NCI-H345 (cell line): ENCODE measurements at regions not wholly inside any gene's neighbourhood (a gene's known extent, or its start where the extent isn't known, plus 50 kb on each side); places are given as distances from the start of the nearest gene placed in this dataset.
"Not testable (repeated sequence)": the region's sequence is repeated elsewhere in the genome, so short reads cannot be mapped to it uniquely, and the experiment has no call there.

Experiments used
- DNase-seq: peaks from one replicate; lab custom pipeline; 2025; lab: John Stamatoyannopoulos, UW

GRCh38 chr21:20108976-20109540 is 889.2 kb upstream of the NCAM2 start:
- DNase-seq, result no peak

- no peak for DNase-seq
These were observed 887.8 kb upstream of the NCAM2 start for GRCh38 chr21:20110368-20110767.

- no peak for DNase-seq
These were observed 846.5 kb upstream of the NCAM2 start for GRCh38 chr21:20151741-20152140.

- DNase-seq, result no peak
These were observed 835.0 kb upstream of the NCAM2 start for GRCh38 chr21:20163167-20163566.

GRCh38 chr21:20167059-20167458 is 831.1 kb upstream of the NCAM2 start:
- no peak for DNase-seq

- DNase-seq, result no peak
These were observed 828.2 kb upstream of the NCAM2 start for GRCh38 chr21:20169812-20170576.

- DNase-seq, result no peak
These were observed 812.0 kb upstream of the NCAM2 start for GRCh38 chr21:20186186-20186585.

GRCh38 chr21:20187028-20187427 is 811.2 kb upstream of the NCAM2 start:
- DNase-seq, result no peak

- DNase-seq, result not testable (repeated sequence)
These were observed 796.9 kb upstream of the NCAM2 start for GRCh38 chr21:20201323-20201722.

GRCh38 chr21:20207335-20207734 is 790.9 kb upstream of the NCAM2 start:
- no peak for DNase-seq

GRCh38 chr21:20215959-20216358 is 782.2 kb upstream of the NCAM2 start:
- no peak for DNase-seq

GRCh38 chr21:20220586-20220985 is 777.6 kb upstream of the NCAM2 start:
- no peak for DNase-seq

- DNase-seq, result not testable (repeated sequence)
These were observed 776.2 kb upstream of the NCAM2 start for GRCh38 chr21:20221981-20222380.

GRCh38 chr21:20236649-20237048 is 761.6 kb upstream of the NCAM2 start:
- not testable (repeated sequence) for DNase-seq

GRCh38 chr21:20249401-20249800 is 748.8 kb upstream of the NCAM2 start:
- DNase-seq, result no peak

GRCh38 chr21:20250337-20250736 is 747.9 kb upstream of the NCAM2 start:
- no peak for DNase-seq

- DNase-seq, result no peak
These were observed 744.9 kb upstream of the NCAM2 start for GRCh38 chr21:20253261-20253660.

GRCh38 chr21:20254964-20255363 is 743.2 kb upstream of the NCAM2 start:
- no peak for DNase-seq

GRCh38 chr21:20257052-20257740 is 741.0 kb upstream of the NCAM2 start:
- DNase-seq, result no peak

GRCh38 chr21:20258542-20258941 is 739.7 kb upstream of the NCAM2 start:
- no peak for DNase-seq

- DNase-seq, result no peak
These were observed 739.0 kb upstream of the NCAM2 start for GRCh38 chr21:20259031-20259867.

GRCh38 chr21:20260124-20260523 is 738.1 kb upstream of the NCAM2 start:
- no peak for DNase-seq
